Endothelial cell of umbilical vein (primary cell): ENCODE measurements at regions not wholly inside any gene's neighbourhood (a gene's known extent, or its start where the extent isn't known, plus 50 kb on each side); places are given as distances from the start of the nearest gene placed in this dataset.

Experiments
- CTCF ChIP-seq, 2 donors: IDR thresholded peaks; 1 replicate in 1 of 2; 2 replicates in 1 of 2; pipeline ENCODE4 v1.5.1; 2011; ENCODE audit warnings: low read length in 2 of 2, mild to moderate bottlenecking in 2 of 2, moderate library complexity in 2 of 2, control low read depth in 1 of 2, inconsistent platforms in 1 of 2, low read depth in 1 of 2; ENCODE audit not compliant: insufficient read depth in 1 of 2; ENCODE audit errors: extremely low read depth in 1 of 2
- EZH2 ChIP-seq: IDR thresholded peaks from 2 replicates; pipeline ENCODE4 v1.6.1; 2012; ENCODE audit warnings: borderline replicate concordance, low read depth, mild to moderate bottlenecking, moderate library complexity, low read length, inconsistent platforms; ENCODE audit not compliant: severe bottlenecking
- FOS ChIP-seq: IDR thresholded peaks from 2 replicates; pipeline ENCODE4 v1.6.1; 2011; ENCODE audit warnings: mild to moderate bottlenecking, low read length, moderate library complexity, borderline replicate concordance; ENCODE audit not compliant: insufficient read depth
- JUN ChIP-seq: IDR thresholded peaks from 2 replicates; pipeline ENCODE4 v1.6.1; 2011; ENCODE audit warnings: borderline replicate concordance, low read depth; ENCODE audit not compliant: insufficient read length, insufficient read depth
- POLR2A ChIP-seq: IDR thresholded peaks from 2 replicates; pipeline ENCODE4 v1.6.1; 2012; ENCODE audit warnings: low read depth, mild to moderate bottlenecking, control low read depth, low read length
- POLR2AphosphoS5 ChIP-seq: IDR thresholded peaks from 2 replicates; pipeline ENCODE4 v1.6.1; 2012; ENCODE audit warnings: low read depth, mild to moderate bottlenecking, control low read depth, low read length, moderate library complexity; ENCODE audit not compliant: insufficient read depth

GRCh38 chr5:40428815-40429214 lies 250.9 kb upstream of the PTGER4 start:
- TF ChIP-seq POLR2AphosphoS5 (no peak), CTCF (IDR thresholded peaks at IDR 0.05; ENCODE audit: extremely low read depth in 1 of 2, insufficient read depth in 1 of 2, low read depth in 1 of 2, low read length in 2 of 2) (no peak), EZH2 (no peak), POLR2A (no peak), JUN (no peak), FOS (no peak)
